Smooth muscle cell (in vitro differentiated cells): ENCODE measurements at regions not wholly inside any gene's neighbourhood (a gene's known extent, or its start where the extent isn't known, plus 50 kb on each side); places are given as distances from the start of the nearest gene placed in this dataset.

Experiments
- DNase-seq: peaks from one replicate; lab custom pipeline; 2025; ENCODE audit not compliant: unreplicated experiment; lab: John Stamatoyannopoulos, UW
- H2AFZ ChIP-seq: fragments of 200-600 bp; sonication (generic); 2 replicates; pipeline ENCODE4 v1.6.0; 2016; ENCODE audit warnings: antibody characterized with exemption, low read depth, mild to moderate bottlenecking
- H3F3A ChIP-seq: fragments of 200-600 bp; sonication (generic); 2 replicates; pipeline ENCODE4 v1.6.0; 2017; ENCODE audit warnings: antibody characterized with exemption, low read depth
- H3K27ac ChIP-seq: fragments of 200-600 bp; sonication (generic); 2 replicates; pipeline ENCODE4 v1.5.1; 2016; ENCODE audit warnings: low read depth, mild to moderate bottlenecking
- H3K27me3 ChIP-seq: fragments of 200-600 bp; sonication (generic); 2 replicates; pipeline ENCODE4 v1.6.1; 2016; ENCODE audit warnings: low read depth, mild to moderate bottlenecking
- H3K36me3 ChIP-seq: fragments of 200-600 bp; sonication (generic); 2 replicates; pipeline ENCODE4 v1.5.1; 2016; ENCODE audit warnings: low read depth
- H3K4me1 ChIP-seq: fragments of 200-600 bp; sonication (generic); 2 replicates; pipeline ENCODE4 v1.5.1; 2016; ENCODE audit warnings: low read depth
- H3K4me2 ChIP-seq: fragments of 200-600 bp; sonication (generic); 2 replicates; pipeline ENCODE4 v1.6.0; 2016; ENCODE audit warnings: mild to moderate bottlenecking
- H3K4me3 ChIP-seq: fragments of 200-600 bp; sonication (generic); 2 replicates; pipeline ENCODE4 v1.5.1; 2016; ENCODE audit warnings: mild to moderate bottlenecking
- H3K79me2 ChIP-seq: fragments of 200-600 bp; sonication (generic); 2 replicates; pipeline ENCODE4 v1.6.0; 2016; ENCODE audit warnings: low read depth, mild to moderate bottlenecking
- H3K9ac ChIP-seq: fragments of 200-600 bp; sonication (generic); 2 replicates; pipeline ENCODE4 v1.6.0; 2016; ENCODE audit warnings: low read depth
- H3K9me3 ChIP-seq: fragments of 200-600 bp; sonication (generic); replicated peaks from 2 replicates; pipeline ENCODE4 v1.5.1; 2016; ENCODE audit warnings: low read depth
- H4K20me1 ChIP-seq: fragments of 200-600 bp; sonication (generic); 2 replicates; pipeline ENCODE4 v1.6.0; 2016; ENCODE audit warnings: low read depth
- CTCF ChIP-seq: fragments of 200-600 bp; sonication (generic); IDR thresholded peaks from 2 replicates; pipeline ENCODE4 v1.5.1; 2017; ENCODE audit warnings: borderline replicate concordance, mild to moderate bottlenecking, antibody characterized with exemption; ENCODE audit not compliant: insufficient read depth, poor library complexity, severe bottlenecking
- WGBS: methylation state at CpG from one replicate; pipeline ENCODE4 v1.1.7; 2016; ENCODE audit warnings: low lambda C conversion rate; 5-methylcytosine and 5-hydroxymethylcytosine counted together

- Histone ChIP-seq H3K4me3 (no peak overlapping the region), H3K9ac (no peak overlapping the region), H3K9me3 (no peaks in the 10 kb centered on the region), H3K4me1 (no peaks in the 10 kb centered on the region), H3K27me3 (no peaks in the 10 kb centered on the region), H3K79me2 (no peaks in the 10 kb centered on the region), H2AFZ (no peak overlapping the region), H4K20me1 (no peaks in the 10 kb centered on the region), H3F3A (no peaks in the 10 kb centered on the region), H3K36me3 (no peaks in the 10 kb centered on the region), H3K4me2 (no peak overlapping the region), H3K27ac (no peak overlapping the region)
- no peak for DNase-seq
- no peak for TF ChIP-seq CTCF
- WGBS = 80% methylated on average over 2 of the region's 2 CpGs
These were observed 555.5 kb upstream of the NR5A2 start for GRCh38 chr1:199472018-199472417.

- Histone ChIP-seq H2AFZ (no peak overlapping the region), H3K4me2 (no peak overlapping the region), H3K79me2 (no peaks in the 10 kb centered on the region), H3K36me3 (no peaks in the 10 kb centered on the region), H3K27me3 (no peaks in the 10 kb centered on the region), H3K9ac (no peak overlapping the region), H3K4me1 (no peaks in the 10 kb centered on the region), H3K9me3 (no peaks in the 10 kb centered on the region), H4K20me1 (no peaks in the 10 kb centered on the region), H3F3A (no peaks in the 10 kb centered on the region), H3K4me3 (no peak overlapping the region), H3K27ac (no peak overlapping the region)
- TF ChIP-seq CTCF = no peak
- 92% methylated on average over 6 of the region's 6 CpGs for WGBS
- no peak for DNase-seq
These were observed 554.5 kb upstream of the NR5A2 start for GRCh38 chr1:199472978-199473377.

GRCh38 chr1:199474738-199475137, 552.8 kb upstream of the NR5A2 start:
- Histone ChIP-seq H4K20me1 (no peaks in the 10 kb centered on the region), H3K27me3 (no peaks in the 10 kb centered on the region), H3K36me3 (no peaks in the 10 kb centered on the region), H3F3A (no peaks in the 10 kb centered on the region), H3K9ac (no peak overlapping the region), H3K9me3 (no peaks in the 10 kb centered on the region), H3K27ac (no peak overlapping the region), H3K4me1 (no peaks in the 10 kb centered on the region), H3K4me2 (no peak overlapping the region), H2AFZ (no peak overlapping the region), H3K4me3 (no peak overlapping the region), H3K79me2 (no peaks in the 10 kb centered on the region)
- no peak for DNase-seq
- 45% methylated on average over 2 of the region's 2 CpGs for WGBS
- no peak for TF ChIP-seq CTCF

GRCh38 chr1:199482426-199482825, 545.1 kb upstream of the NR5A2 start:
- H4K20me1 ChIP-seq = no peaks in the 10 kb centered on the region
- H3K4me2 ChIP-seq = no peak overlapping the region
- no peaks in the 10 kb centered on the region for H3K9me3 ChIP-seq
- H3K79me2 ChIP-seq = no peaks in the 10 kb centered on the region
- H3K9ac ChIP-seq = no peak overlapping the region
- TF ChIP-seq CTCF = no peak
- no peaks in the 10 kb centered on the region for H3K36me3 ChIP-seq
- H3K27me3 ChIP-seq = no peaks in the 10 kb centered on the region
- no peak overlapping the region for H3K27ac ChIP-seq
- no peak for DNase-seq
- H3F3A ChIP-seq = no peaks in the 10 kb centered on the region
- no peaks in the 10 kb centered on the region for H3K4me1 ChIP-seq
- no peak overlapping the region for H2AFZ ChIP-seq
- WGBS = 89% methylated on average over 4 of the region's 4 CpGs
- no peak overlapping the region for H3K4me3 ChIP-seq
